ENCODE measurements at regions not wholly inside any gene's neighbourhood (a gene's known extent, or its start where the extent isn't known, plus 50 kb on each side); places are given as distances from the start of the nearest gene placed in this dataset.

DNA sequence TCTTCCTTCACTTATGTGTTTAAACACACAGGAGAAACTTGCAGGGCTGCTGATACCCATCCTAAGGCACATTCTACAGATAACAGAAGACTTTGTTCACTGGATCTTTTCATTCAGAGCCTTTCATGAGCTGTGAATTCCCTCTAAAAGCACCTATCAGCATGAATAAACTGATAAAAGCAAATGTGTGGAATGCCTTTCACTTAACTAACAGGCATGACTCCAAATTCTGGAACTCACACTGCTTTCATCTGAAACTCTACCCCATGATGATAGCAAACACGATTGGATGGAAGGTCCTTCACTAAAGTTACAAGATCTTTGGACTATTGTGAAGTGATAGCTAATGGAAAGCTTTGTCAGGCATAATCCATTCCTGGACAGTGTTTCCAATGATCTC is 457.3 kb downstream of the EFNB2 start:
- H3K27me3 Mint-ChIP-seq, result peaks cover 3% of the 10 kb centered on the region
- H3K4me3 Mint-ChIP-seq, result no peak overlapping the region
- H3K36me3 Mint-ChIP-seq (ENCODE audit: low read depth), result no peaks in the 10 kb centered on the region
- H3K4me1 Mint-ChIP-seq (ENCODE audit: low read depth), result no peaks in the 10 kb centered on the region
- H3K9me3 Mint-ChIP-seq, result peaks cover 4% of the 10 kb centered on the region
- no peak overlapping the region for H3K27ac Mint-ChIP-seq
- DNase-seq, result no peak

GRCh38 chr13:106077017-106077416 is 458.4 kb downstream of the EFNB2 start:
- Mint-ChIP-seq H3K27ac (no peak overlapping the region), H3K9me3 (peaks cover 4% of the 10 kb centered on the region), H3K36me3 (ENCODE audit: low read depth) (no peaks in the 10 kb centered on the region)

DNA sequence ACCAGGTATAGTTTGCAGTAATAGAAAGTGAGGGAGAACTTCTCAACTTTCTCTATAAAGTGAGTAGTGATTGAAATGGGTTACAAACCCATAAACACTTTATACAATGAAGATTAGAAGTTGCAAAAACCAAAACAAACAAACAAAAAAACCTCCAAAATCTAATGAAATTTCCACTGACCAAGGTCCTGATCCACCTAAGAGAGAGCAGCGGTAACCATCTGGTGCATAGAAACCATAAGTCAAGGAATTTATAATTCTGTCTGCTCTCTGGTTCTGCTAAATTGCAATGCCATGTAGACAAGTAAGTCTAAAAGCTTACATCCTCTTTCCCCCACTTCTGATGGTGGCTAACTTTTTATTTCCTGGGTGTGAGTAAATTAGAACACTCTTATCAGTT is 463.4 kb downstream of the EFNB2 start:
- no peaks in the 10 kb centered on the region for H3K9me3 Mint-ChIP-seq

More at GRCh38 chr13:106077017-106077416, 458.4 kb downstream of the EFNB2 start:
- Mint-ChIP-seq H3K27me3 (peaks cover 3% of the 10 kb centered on the region), H3K4me1 (ENCODE audit: low read depth) (no peaks in the 10 kb centered on the region), H3K4me3 (no peak overlapping the region)
- no peak for DNase-seq

DNA sequence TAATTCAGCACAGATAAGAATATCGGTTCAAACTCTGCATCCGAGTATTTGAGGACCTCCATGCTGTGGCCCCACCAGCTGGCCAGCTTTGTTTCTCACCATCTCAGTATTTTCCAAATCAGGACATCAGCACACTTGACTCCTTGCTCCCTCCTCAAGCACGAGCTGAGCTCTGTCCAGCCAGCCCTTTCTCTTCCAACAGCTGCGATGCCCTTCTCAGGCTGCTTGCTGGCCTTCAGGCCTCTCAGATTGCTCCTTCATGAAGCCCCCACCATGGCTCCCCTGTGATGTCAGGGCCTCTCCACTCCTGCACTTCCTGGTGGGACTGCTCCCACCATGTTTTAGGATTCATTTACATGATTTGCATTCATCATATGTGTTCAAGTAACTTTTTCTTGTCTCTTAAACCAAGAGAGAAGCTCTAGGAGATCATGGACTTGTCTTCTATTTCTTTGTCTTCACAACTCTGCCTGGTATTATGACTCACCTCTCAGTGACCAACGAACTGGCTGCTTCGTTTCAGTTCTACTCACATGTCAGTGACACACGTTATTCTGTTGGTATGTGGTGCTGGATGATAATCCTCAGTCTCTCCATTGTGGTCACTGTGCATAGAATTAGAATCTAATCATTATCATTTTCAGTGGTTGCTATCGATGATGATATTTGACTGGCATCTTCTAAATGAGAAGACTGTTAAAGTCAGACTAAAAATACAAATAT is 471.7 kb downstream of the EFNB2 start:
- no peaks in the 10 kb centered on the region for H3K27me3 Mint-ChIP-seq
- DNase-seq, result no peak
- H3K4me3 Mint-ChIP-seq, result no peak overlapping the region
- H3K4me1 Mint-ChIP-seq (ENCODE audit: low read depth), result no peaks in the 10 kb centered on the region
- no peaks in the 10 kb centered on the region for H3K9me3 Mint-ChIP-seq
- H3K27ac Mint-ChIP-seq, result no peak overlapping the region
- H3K36me3 Mint-ChIP-seq (ENCODE audit: low read depth), result no peaks in the 10 kb centered on the region

More for the DNA sequence above, 463.4 kb downstream of the EFNB2 start:
- Mint-ChIP-seq H3K27ac (no peak overlapping the region), H3K27me3 (peaks cover 3% of the 10 kb centered on the region), H3K4me1 (ENCODE audit: low read depth) (no peaks in the 10 kb centered on the region), H3K36me3 (ENCODE audit: low read depth) (no peaks in the 10 kb centered on the region), H3K4me3 (no peak overlapping the region)
- DNase-seq, result no peak

DNA sequence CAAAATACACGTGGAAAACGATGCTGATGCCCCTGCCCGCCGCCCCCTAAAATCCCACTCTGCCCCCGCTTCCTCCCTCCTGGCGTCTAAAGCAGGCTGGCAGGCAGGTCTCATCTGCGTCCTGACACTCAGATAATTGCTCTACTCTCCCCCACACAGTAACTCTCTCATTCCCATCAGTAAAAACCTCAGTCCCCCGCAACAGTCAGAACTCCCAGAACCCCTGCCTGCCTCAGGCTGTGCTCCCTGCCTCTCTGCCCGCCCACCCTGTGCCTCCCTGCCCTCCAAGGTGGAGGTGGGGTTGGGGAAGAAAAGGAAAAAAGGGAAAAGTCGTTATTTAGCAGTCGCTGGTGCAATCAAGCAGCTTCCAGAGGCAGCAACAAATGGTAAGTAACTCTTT is 473.7 kb downstream of the EFNB2 start:
- Mint-ChIP-seq H3K27me3 (no peaks in the 10 kb centered on the region), H3K36me3 (ENCODE audit: low read depth) (no peaks in the 10 kb centered on the region), H3K9me3 (no peaks in the 10 kb centered on the region), H3K4me1 (ENCODE audit: low read depth) (no peaks in the 10 kb centered on the region), H3K4me3 (no peak overlapping the region), H3K27ac (no peak overlapping the region)
- no peak for DNase-seq

DNA sequence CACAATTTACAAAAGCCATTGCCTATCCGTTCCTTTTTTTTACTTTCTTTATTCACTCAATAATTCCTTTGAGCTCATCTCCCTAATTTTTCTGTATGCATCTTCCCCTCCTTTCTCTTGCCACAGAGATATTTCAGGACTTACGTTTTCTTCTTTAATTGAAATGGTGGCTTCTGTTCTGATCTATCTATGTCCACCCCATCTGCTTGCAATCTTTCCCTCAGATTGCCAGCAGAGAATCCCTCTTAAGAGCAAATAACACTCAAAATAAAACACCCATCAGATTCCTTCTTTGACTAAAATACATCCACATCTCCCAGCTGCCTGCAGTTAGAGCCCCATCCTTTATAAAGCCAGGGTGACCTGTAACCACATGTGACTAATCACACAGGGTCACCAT is 478.6 kb downstream of the EFNB2 start:
- no peaks in the 10 kb centered on the region for H3K27me3 Mint-ChIP-seq
- H3K36me3 Mint-ChIP-seq (ENCODE audit: low read depth), result no peaks in the 10 kb centered on the region
- no peaks in the 10 kb centered on the region for H3K4me1 Mint-ChIP-seq (ENCODE audit: low read depth)
- no peak overlapping the region for H3K4me3 Mint-ChIP-seq
- no peak for DNase-seq
- H3K9me3 Mint-ChIP-seq, result no peaks in the 10 kb centered on the region
- no peak overlapping the region for H3K27ac Mint-ChIP-seq

DNA sequence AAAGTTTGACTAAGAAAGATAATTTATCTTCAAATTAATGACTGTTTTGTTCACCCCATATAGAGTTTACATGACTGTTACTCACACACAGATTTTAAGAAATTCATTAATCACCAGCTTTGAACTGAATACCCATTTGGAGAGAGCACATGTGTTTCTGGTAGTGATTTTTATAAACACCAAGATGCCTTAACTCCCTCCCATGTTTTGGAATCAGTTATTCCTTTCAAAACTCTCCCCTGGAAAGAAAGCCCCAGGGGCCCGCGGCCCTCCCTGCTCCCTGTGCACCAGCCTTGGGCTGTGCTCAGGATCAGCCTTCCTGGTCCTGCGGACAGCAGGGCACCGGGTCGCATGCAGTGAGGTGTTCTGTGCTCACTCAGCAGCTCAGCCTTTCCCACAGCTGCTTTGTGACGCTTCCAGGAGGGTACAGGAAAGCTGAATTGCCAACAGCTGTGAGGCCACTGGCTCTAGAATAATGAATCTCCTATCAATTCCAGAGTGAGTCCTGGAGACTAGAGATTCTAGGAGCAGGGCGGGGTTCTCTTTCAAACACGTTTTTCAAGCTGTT is 483.2 kb downstream of the EFNB2 start:
- Mint-ChIP-seq H3K4me1 (ENCODE audit: low read depth) (no peaks in the 10 kb centered on the region), H3K9me3 (no peaks in the 10 kb centered on the region), H3K27me3 (no peaks in the 10 kb centered on the region), H3K27ac (no peak overlapping the region), H3K4me3 (no peak overlapping the region), H3K36me3 (ENCODE audit: low read depth) (no peaks in the 10 kb centered on the region)
- no peak for DNase-seq

- Mint-ChIP-seq H3K4me3 (no peak overlapping the region), H3K4me1 (ENCODE audit: low read depth) (no peaks in the 10 kb centered on the region), H3K9me3 (no peaks in the 10 kb centered on the region), H3K27me3 (no peaks in the 10 kb centered on the region), H3K27ac (no peak overlapping the region), H3K36me3 (ENCODE audit: low read depth) (no peaks in the 10 kb centered on the region)
- no peak for DNase-seq
Measured at GRCh38 chr13:106049171-106049570, 486.3 kb downstream of the EFNB2 start.

GRCh38 chr13:106048386-106048785 is 487.1 kb downstream of the EFNB2 start:
- H3K9me3 Mint-ChIP-seq, result no peaks in the 10 kb centered on the region
- no peaks in the 10 kb centered on the region for H3K27me3 Mint-ChIP-seq
- no peaks in the 10 kb centered on the region for H3K4me1 Mint-ChIP-seq (ENCODE audit: low read depth)
- no peak overlapping the region for H3K27ac Mint-ChIP-seq
- DNase-seq, result no peak
- H3K36me3 Mint-ChIP-seq (ENCODE audit: low read depth), result no peaks in the 10 kb centered on the region
- H3K4me3 Mint-ChIP-seq, result no peak overlapping the region

DNA sequence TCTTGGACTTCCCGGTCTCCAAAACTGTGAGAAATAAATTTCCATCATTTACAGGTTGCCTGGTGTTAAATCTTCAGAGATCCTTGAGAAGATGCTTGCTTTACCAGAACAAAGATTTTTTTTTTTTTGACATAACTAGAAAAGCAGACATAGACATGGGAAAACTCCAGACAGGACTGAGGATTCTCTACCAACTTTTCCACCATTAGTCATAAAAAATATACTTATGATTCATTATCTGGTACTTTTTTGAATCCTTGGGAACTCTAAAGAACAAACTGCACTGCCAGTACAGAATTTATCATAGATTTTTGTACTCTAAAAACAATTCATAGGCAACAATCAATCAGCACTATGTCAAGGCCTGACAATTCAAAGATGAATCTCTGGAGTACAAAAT is 487.6 kb downstream of the EFNB2 start:
- no peak for DNase-seq
- H3K27me3 Mint-ChIP-seq, result no peaks in the 10 kb centered on the region
- no peak overlapping the region for H3K27ac Mint-ChIP-seq
- no peaks in the 10 kb centered on the region for H3K36me3 Mint-ChIP-seq (ENCODE audit: low read depth)
- H3K4me1 Mint-ChIP-seq (ENCODE audit: low read depth), result no peaks in the 10 kb centered on the region
- no peak overlapping the region for H3K4me3 Mint-ChIP-seq
- no peaks in the 10 kb centered on the region for H3K9me3 Mint-ChIP-seq

- no peak for DNase-seq
- Mint-ChIP-seq H3K9me3 (no peaks in the 10 kb centered on the region), H3K4me3 (no peak overlapping the region), H3K27ac (no peak overlapping the region), H3K27me3 (no peaks in the 10 kb centered on the region), H3K36me3 (ENCODE audit: low read depth) (no peaks in the 10 kb centered on the region), H3K4me1 (ENCODE audit: low read depth) (no peaks in the 10 kb centered on the region)
Measured at GRCh38 chr13:106042996-106043581, 492.4 kb downstream of the EFNB2 start.

- no peaks in the 10 kb centered on the region for H3K4me1 Mint-ChIP-seq (ENCODE audit: low read depth)
- no peaks in the 10 kb centered on the region for H3K9me3 Mint-ChIP-seq
- no peak overlapping the region for H3K27ac Mint-ChIP-seq
- H3K4me3 Mint-ChIP-seq, result no peak overlapping the region
- DNase-seq, result no peak
- H3K27me3 Mint-ChIP-seq, result no peaks in the 10 kb centered on the region
- no peaks in the 10 kb centered on the region for H3K36me3 Mint-ChIP-seq (ENCODE audit: low read depth)
Measured at GRCh38 chr13:106041445-106041844, 494.0 kb downstream of the EFNB2 start.

DNA sequence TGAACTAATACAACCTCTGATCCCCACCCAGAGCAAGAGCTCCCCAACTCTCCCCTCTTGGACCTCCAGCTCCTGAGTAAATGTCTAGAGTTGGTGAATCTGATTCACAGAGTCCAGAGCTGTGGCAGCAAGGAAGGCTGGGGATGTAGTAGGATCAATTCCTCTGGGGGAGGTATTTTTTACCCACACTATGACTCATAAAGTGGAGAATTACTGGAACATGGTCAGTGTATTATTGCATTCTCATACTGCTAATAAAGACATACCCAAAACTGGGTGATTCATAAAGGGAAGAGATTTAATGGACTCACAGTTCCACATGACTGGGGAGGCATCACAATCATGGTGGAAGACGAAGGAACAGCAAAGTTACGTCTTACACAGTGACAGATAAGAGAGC is 496.7 kb downstream of the EFNB2 start:
- DNase-seq, result no peak
- no peaks in the 10 kb centered on the region for H3K9me3 Mint-ChIP-seq
- no peaks in the 10 kb centered on the region for H3K4me1 Mint-ChIP-seq (ENCODE audit: low read depth)
- H3K27me3 Mint-ChIP-seq, result no peaks in the 10 kb centered on the region
- H3K36me3 Mint-ChIP-seq (ENCODE audit: low read depth), result no peaks in the 10 kb centered on the region
- no peak overlapping the region for H3K4me3 Mint-ChIP-seq
- H3K27ac Mint-ChIP-seq, result no peak overlapping the region

GRCh38 chr13:106036870-106037269 is 498.6 kb downstream of the EFNB2 start:
- Mint-ChIP-seq H3K27me3 (no peaks in the 10 kb centered on the region), H3K4me3 (no peak overlapping the region), H3K9me3 (no peaks in the 10 kb centered on the region), H3K4me1 (ENCODE audit: low read depth) (no peaks in the 10 kb centered on the region), H3K36me3 (ENCODE audit: low read depth) (no peaks in the 10 kb centered on the region), H3K27ac (no peak overlapping the region)
- DNase-seq, result no peak

DNA sequence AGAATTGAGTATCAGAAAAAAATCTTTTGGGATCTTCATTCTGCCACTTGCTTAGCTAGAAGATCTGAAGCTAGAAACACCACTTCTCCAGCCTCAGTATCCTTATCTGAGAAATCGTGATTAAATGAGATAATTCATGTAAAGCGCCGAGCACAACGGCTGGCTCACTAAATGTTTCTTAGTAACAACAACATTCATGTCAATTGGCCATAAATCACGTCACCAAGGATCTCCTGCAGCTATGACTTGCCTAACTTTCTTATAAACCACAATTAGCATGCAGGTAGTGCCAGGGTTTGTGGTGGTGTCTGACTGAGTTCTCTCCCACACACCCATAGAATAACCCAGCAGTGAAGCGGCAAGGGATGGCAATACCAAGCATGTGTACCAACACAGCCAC is 501.3 kb downstream of the EFNB2 start:
- H3K4me3 Mint-ChIP-seq, result no peak overlapping the region
- H3K27me3 Mint-ChIP-seq, result no peaks in the 10 kb centered on the region
- no peak for DNase-seq
- no peaks in the 10 kb centered on the region for H3K9me3 Mint-ChIP-seq
- H3K27ac Mint-ChIP-seq, result no peak overlapping the region
- H3K36me3 Mint-ChIP-seq (ENCODE audit: low read depth), result no peaks in the 10 kb centered on the region
- no peaks in the 10 kb centered on the region for H3K4me1 Mint-ChIP-seq (ENCODE audit: low read depth)

Measured in activated T-cell treated with anti-CD3 and anti-CD28 coated beads, Interleukin-2, amount 50 U/mL, for 24 hours (primary cell).